ENCODE measurements at regions not wholly inside any gene's neighbourhood (a gene's known extent, or its start where the extent isn't known, plus 50 kb on each side); places are given as distances from the start of the nearest gene placed in this dataset.

DNA sequence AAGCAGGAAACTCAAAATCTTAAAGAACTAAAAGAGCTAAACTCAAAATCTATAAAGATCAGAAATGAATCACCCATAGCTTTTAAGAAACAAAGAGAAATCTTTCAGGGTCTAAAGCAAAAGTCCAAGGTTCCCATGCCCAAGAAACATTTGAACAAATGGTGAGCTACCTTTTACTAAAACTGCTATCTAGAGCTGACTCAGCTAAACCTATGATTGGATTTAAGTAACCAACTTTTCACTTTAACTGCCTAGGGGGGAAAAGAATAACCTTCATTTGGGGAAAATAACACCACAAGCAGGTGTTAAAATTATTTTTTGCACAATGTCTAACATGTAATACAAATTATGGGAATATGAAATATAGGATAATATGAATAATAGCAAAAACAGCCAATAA is 328.4 kb downstream of the PHF14 start:
- in situ Hi-C loops (cut with HindIII; ENCODE audit: low pct_unique_long_range_greater_than_20kb, low sequenced_read_pairs) (no loop called here), intact Hi-C loops (cut with micrococcal nuclease; ENCODE audit: unreplicated experiment) (no loop called here)
- H3K9me3 ChIP-seq (ENCODE audit: control insufficient read depth, insufficient read depth, low read depth, low read length) = no peaks in the 10 kb centered on the region
- H3K27ac ChIP-seq (ENCODE audit: low read length) = no peak overlapping the region
- ATAC-seq = no peak
- DNase-seq (ENCODE audit: low read depth, low spot score) = no peak
- H3K4me3 ChIP-seq (ENCODE audit: low read depth in 2 of 2, low read length in 2 of 2) = no peak overlapping the region
- BruUV-seq (replicated peaks) = no TSS peak
- no peaks in the 10 kb centered on the region for H3K27me3 ChIP-seq (ENCODE audit: control insufficient read depth, insufficient read depth, low read length)
- ChIA-PET POLR2A (no interaction called here), CTCF (no interaction called here)
- H3K36me3 ChIP-seq (ENCODE audit: control insufficient read depth, insufficient read depth, low read length) = no peaks in the 10 kb centered on the region
- TF ChIP-seq SIN3A (IDR thresholded peaks at IDR 0.05; ENCODE audit: borderline replicate concordance, insufficient read depth, low read depth, low read length) = no peak
- no peak for TF ChIP-seq POLR2AphosphoS5 (IDR thresholded peaks at IDR 0.05; ENCODE audit: low read depth, low read length)
- no peak for TF ChIP-seq TCF7L2 (IDR thresholded peaks at IDR 0.05; ENCODE audit: low read depth, low read length)
- H3K4me1 ChIP-seq (ENCODE audit: control insufficient read depth, insufficient read depth, low read length) = no peaks in the 10 kb centered on the region

DNA sequence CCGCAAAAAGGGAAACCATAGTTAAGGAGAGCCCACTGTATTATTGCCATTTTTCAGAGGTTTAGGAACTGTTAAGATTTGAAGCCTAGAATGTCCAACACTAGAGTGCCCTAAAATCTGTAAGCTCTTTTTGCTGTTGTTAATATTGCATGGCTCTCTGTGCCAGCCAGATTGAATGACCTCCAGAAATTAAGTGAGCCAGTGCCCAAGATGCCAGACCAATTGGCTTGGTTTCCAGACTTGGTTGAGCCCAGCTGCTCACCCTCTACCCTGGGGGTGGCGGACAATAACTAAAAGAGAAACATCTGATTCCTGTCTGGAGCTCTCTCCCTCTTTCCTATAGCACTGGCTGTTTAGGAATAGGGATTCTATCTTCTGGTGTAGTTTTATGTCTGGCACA is 340.1 kb downstream of the PHF14 start:
- H3K36me3 ChIP-seq (ENCODE audit: control insufficient read depth, insufficient read depth, low read length) = no peaks in the 10 kb centered on the region
- no peak for DNase-seq (ENCODE audit: low read depth, low spot score)
- no peaks in the 10 kb centered on the region for H3K9me3 ChIP-seq (ENCODE audit: control insufficient read depth, insufficient read depth, low read depth, low read length)
- H3K27me3 ChIP-seq (ENCODE audit: control insufficient read depth, insufficient read depth, low read length) = peaks cover 10% of the 10 kb centered on the region
- H3K4me3 ChIP-seq (ENCODE audit: low read depth in 2 of 2, low read length in 2 of 2) = no peak overlapping the region
- no peaks in the 10 kb centered on the region for H3K4me1 ChIP-seq (ENCODE audit: control insufficient read depth, insufficient read depth, low read length)
- no TSS peak for BruUV-seq (replicated peaks)
- no peak overlapping the region for H3K27ac ChIP-seq (ENCODE audit: low read length)
- intact Hi-C loops (cut with micrococcal nuclease; ENCODE audit: unreplicated experiment) (no loop called here), in situ Hi-C loops (cut with HindIII; ENCODE audit: low pct_unique_long_range_greater_than_20kb, low sequenced_read_pairs) (no loop called here)
- no peak for TF ChIP-seq CTCF (IDR thresholded peaks at IDR 0.05)
- TF ChIP-seq, protein P1, sequence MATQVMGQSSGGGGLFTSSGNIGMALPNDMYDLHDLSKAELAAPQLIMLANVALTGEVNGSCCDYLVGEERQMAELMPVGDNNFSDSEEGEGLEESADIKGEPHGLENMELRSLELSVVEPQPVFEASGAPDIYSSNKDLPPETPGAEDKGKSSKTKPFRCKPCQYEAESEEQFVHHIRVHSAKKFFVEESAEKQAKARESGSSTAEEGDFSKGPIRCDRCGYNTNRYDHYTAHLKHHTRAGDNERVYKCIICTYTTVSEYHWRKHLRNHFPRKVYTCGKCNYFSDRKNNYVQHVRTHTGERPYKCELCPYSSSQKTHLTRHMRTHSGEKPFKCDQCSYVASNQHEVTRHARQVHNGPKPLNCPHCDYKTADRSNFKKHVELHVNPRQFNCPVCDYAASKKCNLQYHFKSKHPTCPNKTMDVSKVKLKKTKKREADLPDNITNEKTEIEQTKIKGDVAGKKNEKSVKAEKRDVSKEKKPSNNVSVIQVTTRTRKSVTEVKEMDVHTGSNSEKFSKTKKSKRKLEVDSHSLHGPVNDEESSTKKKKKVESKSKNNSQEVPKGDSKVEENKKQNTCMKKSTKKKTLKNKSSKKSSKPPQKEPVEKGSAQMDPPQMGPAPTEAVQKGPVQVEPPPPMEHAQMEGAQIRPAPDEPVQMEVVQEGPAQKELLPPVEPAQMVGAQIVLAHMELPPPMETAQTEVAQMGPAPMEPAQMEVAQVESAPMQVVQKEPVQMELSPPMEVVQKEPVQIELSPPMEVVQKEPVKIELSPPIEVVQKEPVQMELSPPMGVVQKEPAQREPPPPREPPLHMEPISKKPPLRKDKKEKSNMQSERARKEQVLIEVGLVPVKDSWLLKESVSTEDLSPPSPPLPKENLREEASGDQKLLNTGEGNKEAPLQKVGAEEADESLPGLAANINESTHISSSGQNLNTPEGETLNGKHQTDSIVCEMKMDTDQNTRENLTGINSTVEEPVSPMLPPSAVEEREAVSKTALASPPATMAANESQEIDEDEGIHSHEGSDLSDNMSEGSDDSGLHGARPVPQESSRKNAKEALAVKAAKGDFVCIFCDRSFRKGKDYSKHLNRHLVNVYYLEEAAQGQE (IDR thresholded peaks at IDR 0.05; ENCODE audit: insufficient read depth in 1 of 2, low read depth in 2 of 2, low read length in 1 of 2) = no peak
- no peak for TF ChIP-seq TCF7L2 (IDR thresholded peaks at IDR 0.05; ENCODE audit: low read depth, low read length)
- no peak for TF ChIP-seq SIN3A (IDR thresholded peaks at IDR 0.05; ENCODE audit: borderline replicate concordance, insufficient read depth, low read depth, low read length)
- TF ChIP-seq POLR2AphosphoS5 (IDR thresholded peaks at IDR 0.05; ENCODE audit: low read depth, low read length) = no peak
- ATAC-seq = no peak
- ChIA-PET POLR2A (no interaction called here), CTCF (no interaction called here)

- DNase-seq (ENCODE audit: low read depth, low spot score) (no peak), ATAC-seq (no peak)
- Histone ChIP-seq H3K9me3 (ENCODE audit: control insufficient read depth, insufficient read depth, low read depth, low read length) (no peaks in the 10 kb centered on the region), H3K27ac (ENCODE audit: low read length) (no peak overlapping the region), H3K4me3 (ENCODE audit: low read depth in 2 of 2, low read length in 2 of 2) (no peak overlapping the region), H3K36me3 (ENCODE audit: control insufficient read depth, insufficient read depth, low read length) (no peaks in the 10 kb centered on the region), H3K27me3 (ENCODE audit: control insufficient read depth, insufficient read depth, low read length) (peaks cover 10% of the 10 kb centered on the region), H3K4me1 (ENCODE audit: control insufficient read depth, insufficient read depth, low read length) (no peaks in the 10 kb centered on the region)
- TF ChIP-seq TCF7L2 (IDR thresholded peaks at IDR 0.05; ENCODE audit: low read depth, low read length) (no peak), POLR2AphosphoS5 (IDR thresholded peaks at IDR 0.05; ENCODE audit: low read depth, low read length) (no peak), CTCF (IDR thresholded peaks at IDR 0.05) (no peak), SIN3A (IDR thresholded peaks at IDR 0.05; ENCODE audit: borderline replicate concordance, insufficient read depth, low read depth, low read length) (no peak)
- TF ChIP-seq, protein P1 (IDR thresholded peaks at IDR 0.05; ENCODE audit: insufficient read depth in 1 of 2, low read depth in 2 of 2, low read length in 1 of 2) = no peak
- CTCF ChIA-PET = no interaction called here
- POLR2A ChIA-PET = no interaction called here
- in situ Hi-C loops (cut with HindIII; ENCODE audit: low pct_unique_long_range_greater_than_20kb, low sequenced_read_pairs) (no loop called here), intact Hi-C loops (cut with micrococcal nuclease; ENCODE audit: unreplicated experiment) (no loop called here)
- BruUV-seq (replicated peaks) = no TSS peak
These were observed 342.1 kb downstream of the PHF14 start for GRCh38 chr7:11315666-11316258.

Data from Panc1 (cell line).